WTC11 (cell line): ENCODE measurements at regions not wholly inside any gene's neighbourhood (a gene's known extent, or its start where the extent isn't known, plus 50 kb on each side); places are given as distances from the start of the nearest gene placed in this dataset.

Source experiments
- ATAC-seq: fragments of 200-7000 bp; cut with Tn5 transposase; 2 replicates; pipeline ENCODE4 v1.10.0; 2021; ENCODE audit warnings: mild to moderate bottlenecking, moderate library complexity
- CTCF ChIA-PET: fragments of 300-600 bp; sonication (Branson Sonifier 250); formaldehyde crosslinking; loops from one replicate; lab custom pipeline; 2021; ENCODE audit warnings: antibody characterized with exemption; lab: Charles Lee
- POLR2A ChIA-PET: fragments of 350-600 bp; sonication (Branson Sonifier 250); formaldehyde crosslinking; loops from one replicate; lab custom pipeline; 2021; ENCODE audit warnings: antibody characterized with exemption; lab: Charles Lee
- DNase-seq: peaks from one replicate; pipeline ENCODE4 v3.0.0; 2021; ENCODE audit warnings: low spot score
- H3K27ac Mint-ChIP-seq: 2 replicates; pipeline ENCODE4 v1.8.0; 2021; ENCODE audit warnings: mixed read lengths
- H3K27me3 Mint-ChIP-seq: 2 replicates; pipeline ENCODE4 v1.8.0; 2021; ENCODE audit warnings: low read depth, mild to moderate bottlenecking, moderate library complexity, mixed read lengths
- H3K36me3 Mint-ChIP-seq: 2 replicates; pipeline ENCODE4 v1.8.0; 2021; ENCODE audit warnings: mixed read lengths
- H3K4me1 Mint-ChIP-seq: 2 replicates; pipeline ENCODE4 v1.8.0; 2022; ENCODE audit warnings: mixed read lengths
- H3K4me3 Mint-ChIP-seq: 2 replicates; pipeline ENCODE4 v1.8.0; 2021; ENCODE audit warnings: mild to moderate bottlenecking, moderate library complexity, mixed read lengths
- H3K9me3 Mint-ChIP-seq: 2 replicates; pipeline ENCODE4 v1.8.0; 2021; ENCODE audit warnings: mixed read lengths
- ATF1 ChIP-seq: sonication (generic); formaldehyde crosslinking; IDR thresholded peaks from 2 replicates; pipeline ENCODE4 v1.8.1; 2023; ENCODE audit warnings: mild to moderate bottlenecking, moderate library complexity, missing genetic modification reagents
- CBFB ChIP-seq: sonication (generic); formaldehyde crosslinking; IDR thresholded peaks from 2 replicates; pipeline ENCODE4 v1.8.1; 2022; ENCODE audit warnings: mild to moderate bottlenecking, low read depth, missing genetic modification reagents
- CDX4 ChIP-seq: fragments of 250-450 bp; sonication (Bioruptor Pico); IDR thresholded peaks from 2 replicates; pipeline ENCODE4 v1.9.0; 2021; ENCODE audit warnings: moderate library complexity, mild to moderate bottlenecking, inconsistent platforms, borderline replicate concordance
- ESRRA ChIP-seq: sonication (generic); formaldehyde crosslinking; IDR thresholded peaks from 2 replicates; pipeline ENCODE4 v1.8.1; 2022; ENCODE audit warnings: mild to moderate bottlenecking, missing genetic modification reagents, borderline replicate concordance
- FOXP1 ChIP-seq: sonication (generic); formaldehyde crosslinking; IDR thresholded peaks from 2 replicates; pipeline ENCODE4 v1.8.0; 2022; ENCODE audit warnings: missing genetic modification reagents, mild to moderate bottlenecking, moderate library complexity, borderline replicate concordance
- FOXP4 ChIP-seq: sonication (generic); formaldehyde crosslinking; IDR thresholded peaks from 2 replicates; pipeline ENCODE4 v1.8.0; 2022; ENCODE audit warnings: mild to moderate bottlenecking, missing genetic modification reagents
- GABPB1 ChIP-seq: sonication (generic); formaldehyde crosslinking; IDR thresholded peaks from 2 replicates; pipeline ENCODE4 v1.8.1; 2023; ENCODE audit warnings: mild to moderate bottlenecking, missing genetic modification reagents
- GTF2I ChIP-seq: fragments of 250-450 bp; sonication (Bioruptor Pico); conservative IDR thresholded peaks from 2 replicates; pipeline ENCODE4 v1.4.0; 2021; ENCODE audit warnings: mild to moderate bottlenecking
- IRF2 ChIP-seq: sonication (generic); formaldehyde crosslinking; IDR thresholded peaks from 2 replicates; pipeline ENCODE4 v1.8.0; 2022; ENCODE audit warnings: low read depth, missing genetic modification reagents, borderline replicate concordance
- OVOL2 ChIP-seq: fragments of 250-450 bp; sonication (Bioruptor Pico); IDR thresholded peaks from 2 replicates; pipeline ENCODE4 v1.9.0; 2021; ENCODE audit warnings: mild to moderate bottlenecking, borderline replicate concordance
- PRDM15 ChIP-seq: sonication (generic); formaldehyde crosslinking; IDR thresholded peaks from 2 replicates; pipeline ENCODE4 v1.8.0; 2022; ENCODE audit warnings: missing genetic modification reagents
- SP1 ChIP-seq: sonication (generic); formaldehyde crosslinking; conservative IDR thresholded peaks from 2 replicates; pipeline ENCODE4 v1.8.1; 2022; ENCODE audit warnings: missing genetic modification reagents
- USF2 ChIP-seq: sonication (generic); formaldehyde crosslinking; IDR thresholded peaks from 2 replicates; pipeline ENCODE4 v1.8.1; 2023; ENCODE audit warnings: mild to moderate bottlenecking, missing genetic modification reagents, moderate library complexity
- ZMAT4 ChIP-seq: fragments of 250-450 bp; sonication (Bioruptor Pico); IDR thresholded peaks from 2 replicates; pipeline ENCODE4 v1.9.0; 2021; ENCODE audit warnings: mild to moderate bottlenecking
- ZNF396 ChIP-seq: fragments of 250-450 bp; sonication (Bioruptor Pico); IDR thresholded peaks from 2 replicates; pipeline ENCODE4 v1.8.0; 2021; ENCODE audit warnings: mild to moderate bottlenecking, moderate library complexity, borderline replicate concordance

- Mint-ChIP-seq H3K27me3 (no peaks in the 10 kb centered on the region; the same call in 1 of the 2 replicates), H3K27ac (no peak overlapping the region), H3K9me3 (peaks cover 6% of the 10 kb centered on the region), H3K36me3 (peaks cover 2% of the 10 kb centered on the region; the same call in 1 of the 2 replicates), H3K4me3 (no peak overlapping the region), H3K4me1 (0 out of 2 replicates have a peak, but pooled peaks cover 4% of the 10 kb centered on the region)
- DNase-seq (no peak), ATAC-seq (no peak)
- CTCF ChIA-PET = no interaction called here
- TF ChIP-seq CDX4 (CRISPR knock-in tag) (no peak), PRDM15 (CRISPR knock-in tag) (no peak), SP1 (CRISPR knock-in tag) (no peak), USF2 (CRISPR knock-in tag) (no peak), ESRRA (no peak), GABPB1 (no peak), FOXP4 (CRISPR knock-in tag) (no peak), CBFB (CRISPR knock-in tag) (no peak), ZMAT4 (CRISPR knock-in tag) (no peak), ZNF396 (CRISPR knock-in tag) (no peak), GTF2I (CRISPR knock-in tag) (no peak), ATF1 (CRISPR knock-in tag) (no peak)
- POLR2A ChIA-PET = no interaction called here
These were observed 99.8 kb downstream of the COPS8 start for GRCh38 chr2:237185553-237185925.

- ChIA-PET CTCF (no interaction called here), POLR2A (no interaction called here)
- no peak overlapping the region for H3K27ac Mint-ChIP-seq
- TF ChIP-seq IRF2 (CRISPR knock-in tag) = no peak
- no peak for TF ChIP-seq OVOL2
- TF ChIP-seq FOXP1 (CRISPR knock-in tag) = no peak
- H3K4me3 Mint-ChIP-seq = no peak overlapping the region
- peaks cover 13% of the 10 kb centered on the region for H3K4me1 Mint-ChIP-seq
- H3K27me3 Mint-ChIP-seq = peaks cover 3% of the 10 kb centered on the region
- no peak for DNase-seq
- no peak for ATAC-seq
- H3K36me3 Mint-ChIP-seq = peaks cover 11% of the 10 kb centered on the region
- peaks cover 15% of the 10 kb centered on the region for H3K9me3 Mint-ChIP-seq
These were observed 104.1 kb downstream of the COPS8 start for GRCh38 chr2:237189799-237190198.
